ENCODE measurements at regions not wholly inside any gene's neighbourhood (a gene's known extent, or its start where the extent isn't known, plus 50 kb on each side); places are given as distances from the start of the nearest gene placed in this dataset.

DNA sequence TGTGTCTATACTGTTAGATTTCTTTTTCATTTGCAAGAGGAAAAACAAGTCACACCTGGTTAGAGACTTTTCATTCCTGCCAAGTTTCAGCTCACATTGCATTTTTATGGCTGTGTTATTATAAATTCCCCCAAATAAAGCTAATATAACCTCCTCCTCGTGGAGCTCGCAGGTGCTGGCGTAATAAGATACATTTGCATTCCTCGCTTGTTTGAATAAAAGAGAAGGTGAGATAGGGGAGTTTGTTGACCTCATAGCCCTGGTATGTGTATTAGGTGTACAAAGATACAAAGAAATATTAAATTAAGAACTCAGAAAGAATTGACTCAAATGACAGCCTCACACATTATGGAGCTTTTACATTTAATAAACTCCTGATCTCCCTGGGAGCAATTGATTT, 257.7 kb upstream of the SP8 start:
- TF ChIP-seq, protein P1, sequence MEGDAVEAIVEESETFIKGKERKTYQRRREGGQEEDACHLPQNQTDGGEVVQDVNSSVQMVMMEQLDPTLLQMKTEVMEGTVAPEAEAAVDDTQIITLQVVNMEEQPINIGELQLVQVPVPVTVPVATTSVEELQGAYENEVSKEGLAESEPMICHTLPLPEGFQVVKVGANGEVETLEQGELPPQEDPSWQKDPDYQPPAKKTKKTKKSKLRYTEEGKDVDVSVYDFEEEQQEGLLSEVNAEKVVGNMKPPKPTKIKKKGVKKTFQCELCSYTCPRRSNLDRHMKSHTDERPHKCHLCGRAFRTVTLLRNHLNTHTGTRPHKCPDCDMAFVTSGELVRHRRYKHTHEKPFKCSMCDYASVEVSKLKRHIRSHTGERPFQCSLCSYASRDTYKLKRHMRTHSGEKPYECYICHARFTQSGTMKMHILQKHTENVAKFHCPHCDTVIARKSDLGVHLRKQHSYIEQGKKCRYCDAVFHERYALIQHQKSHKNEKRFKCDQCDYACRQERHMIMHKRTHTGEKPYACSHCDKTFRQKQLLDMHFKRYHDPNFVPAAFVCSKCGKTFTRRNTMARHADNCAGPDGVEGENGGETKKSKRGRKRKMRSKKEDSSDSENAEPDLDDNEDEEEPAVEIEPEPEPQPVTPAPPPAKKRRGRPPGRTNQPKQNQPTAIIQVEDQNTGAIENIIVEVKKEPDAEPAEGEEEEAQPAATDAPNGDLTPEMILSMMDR (IDR thresholded peaks at IDR 0.05; ENCODE audit: borderline replicate concordance, extremely low read depth, low read length, poor library complexity, severe bottlenecking), result no peak
- TF ChIP-seq EZH2 (IDR thresholded peaks at IDR 0.05; ENCODE audit: borderline replicate concordance, low read depth, low read length, severe bottlenecking), result no peak

All from DND-41 (cell line).